GM21390 (cell line): ENCODE measurements at regions not wholly inside any gene's neighbourhood (a gene's known extent, or its start where the extent isn't known, plus 50 kb on each side); places are given as distances from the start of the nearest gene placed in this dataset.

Experiments used
- ATAC-seq: cut with Tn5 transposase; IDR thresholded peaks from one replicate; pipeline ENCODE4 v1.9.1; 2021; ENCODE audit not compliant: unreplicated experiment

GRCh38 chr13:24043590-24044350, 116.8 kb upstream of the SPATA13 start:
- ATAC-seq: no peak

- no peak for ATAC-seq
Observed at GRCh38 chr13:24045597-24045996, 114.9 kb upstream of the SPATA13 start.

GRCh38 chr13:24050292-24050711, 110.2 kb upstream of the SPATA13 start:
- no peak for ATAC-seq

- no peak for ATAC-seq
Observed at GRCh38 chr13:24050796-24051715, 109.5 kb upstream of the SPATA13 start.

GRCh38 chr13:24052547-24053518, 107.7 kb upstream of the SPATA13 start:
- no peak for ATAC-seq

- peak; percentile 86 for ATAC-seq
Observed at GRCh38 chr13:24053519-24054251, 106.8 kb upstream of the SPATA13 start.

GRCh38 chr13:24056616-24057137, 103.8 kb upstream of the SPATA13 start:
- no peak for ATAC-seq

- ATAC-seq: no peak
Observed at GRCh38 chr13:24060993-24061392, 99.5 kb upstream of the SPATA13 start.

GRCh38 chr13:24063281-24063877, 97.1 kb upstream of the SPATA13 start:
- ATAC-seq: no peak

- ATAC-seq: no peak
Observed at GRCh38 chr13:24064371-24064770, 96.1 kb upstream of the SPATA13 start.

- ATAC-seq: no peak
Observed at GRCh38 chr13:24065176-24065575, 95.3 kb upstream of the SPATA13 start.

- ATAC-seq: no peak
Observed at GRCh38 chr13:24066405-24067295, 93.9 kb upstream of the SPATA13 start.

- ATAC-seq: no peak
Observed at GRCh38 chr13:24068472-24068871, 92.0 kb upstream of the SPATA13 start.

GRCh38 chr13:24071016-24071415, 89.5 kb upstream of the SPATA13 start:
- ATAC-seq: no peak

- ATAC-seq: no peak
Observed at GRCh38 chr13:24071423-24072075, 89.0 kb upstream of the SPATA13 start.

GRCh38 chr13:24073657-24074056, 86.9 kb upstream of the SPATA13 start:
- ATAC-seq: no peak

GRCh38 chr13:24074678-24075077, 85.8 kb upstream of the SPATA13 start:
- no peak for ATAC-seq
